Parathyroid adenoma (tissue), 2 donors: ENCODE measurements at regions not wholly inside any gene's neighbourhood (a gene's known extent, or its start where the extent isn't known, plus 50 kb on each side); places are given as distances from the start of the nearest gene placed in this dataset.

Source experiments
- H2AFZ ChIP-seq: fragments of 300-600 bp; sonication (generic); one replicate; pipeline ENCODE4 v1.7.0; 2017; ENCODE audit warnings: antibody characterized with exemption, mild to moderate bottlenecking
- H3K27ac ChIP-seq: fragments of 300-600 bp; sonication (generic); one replicate; pipeline ENCODE4 v1.7.0; 2017
- H3K27me3 ChIP-seq: fragments of 300-600 bp; sonication (generic); one replicate; pipeline ENCODE4 v1.7.0; 2017; ENCODE audit warnings: low read length; ENCODE audit not compliant: control insufficient read depth, insufficient read depth
- H3K36me3 ChIP-seq: fragments of 300-600 bp; sonication (generic); one replicate; pipeline ENCODE4 v1.7.0; 2017; ENCODE audit warnings: low read length; ENCODE audit not compliant: control insufficient read depth, insufficient read depth
- H3K4me1 ChIP-seq: fragments of 300-600 bp; sonication (generic); one replicate; pipeline ENCODE4 v1.7.0; 2017; ENCODE audit warnings: control low read depth
- H3K4me2 ChIP-seq: fragments of 300-600 bp; sonication (generic); one replicate; pipeline ENCODE4 v1.7.0; 2017; ENCODE audit warnings: low read length
- H3K4me3 ChIP-seq: fragments of 300-600 bp; sonication (generic); one replicate; pipeline ENCODE4 v1.7.0; 2017; ENCODE audit warnings: low read depth, low read length
- H3K79me2 ChIP-seq: fragments of 300-600 bp; sonication (generic); one replicate; pipeline ENCODE4 v1.7.0; 2017; ENCODE audit warnings: control low read depth
- H3K9ac ChIP-seq: fragments of 300-600 bp; sonication (generic); one replicate; pipeline ENCODE4 v1.7.0; 2017; ENCODE audit warnings: mild to moderate bottlenecking
- H3K9me3 ChIP-seq: fragments of 300-600 bp; sonication (generic); one replicate; pipeline ENCODE4 v1.7.0; 2017; ENCODE audit warnings: low read length; ENCODE audit not compliant: control insufficient read depth
- CTCF ChIP-seq: fragments of 300-600 bp; sonication (generic); IDR thresholded peaks from one replicate; pipeline ENCODE4 v1.7.0; 2017; ENCODE audit warnings: antibody characterized with exemption, mild to moderate bottlenecking
- donor health status: primary hyperparathyroidism.

GRCh38 chr16:66083171-66083570 is 283.3 kb upstream of the CDH5 start:
- Histone ChIP-seq H3K36me3 (no peaks in the 10 kb centered on the region), H3K9ac (no peak overlapping the region), H2AFZ (peak overlapping the region; percentile 76), H3K79me2 (no peaks in the 10 kb centered on the region), H3K4me2 (no peak overlapping the region), H3K27me3 (no peaks in the 10 kb centered on the region), H3K27ac (peak overlapping the region; percentile 43), H3K9me3 (no peaks in the 10 kb centered on the region), H3K4me1 (peaks cover 12% of the 10 kb centered on the region), H3K4me3 (no peak overlapping the region)
- no peak for TF ChIP-seq CTCF

DNA sequence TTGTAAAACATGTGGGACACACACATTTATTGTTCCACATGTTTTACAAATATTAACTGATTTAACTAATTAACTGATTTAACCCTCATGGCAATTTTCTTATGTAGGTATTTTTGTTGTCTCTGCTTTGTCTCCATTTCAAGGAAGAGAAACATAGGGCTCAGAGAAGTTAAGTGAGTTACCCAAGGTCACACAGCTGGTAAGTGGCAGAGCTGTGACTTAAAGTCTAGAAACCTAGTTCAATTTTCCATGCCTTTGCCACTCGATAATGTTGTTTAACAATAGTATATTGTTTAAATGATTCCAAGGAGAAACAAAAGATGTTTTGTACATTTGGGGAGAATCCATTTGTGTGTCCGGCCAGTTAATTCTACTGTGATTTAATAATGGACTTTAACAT is 284.1 kb upstream of the CDH5 start:
- no peaks in the 10 kb centered on the region for H3K79me2 ChIP-seq
- no peak overlapping the region for H3K4me3 ChIP-seq
- H3K27ac ChIP-seq: no peak overlapping the region
- no peaks in the 10 kb centered on the region for H3K9me3 ChIP-seq
- H3K4me1 ChIP-seq: peaks cover 12% of the 10 kb centered on the region
- TF ChIP-seq CTCF: no peak
- no peak overlapping the region for H3K4me2 ChIP-seq
- no peak overlapping the region for H3K9ac ChIP-seq
- H3K36me3 ChIP-seq: no peaks in the 10 kb centered on the region
- H3K27me3 ChIP-seq: no peaks in the 10 kb centered on the region
- H2AFZ ChIP-seq: no peak overlapping the region

- H3K27ac ChIP-seq: no peak overlapping the region
- no peak overlapping the region for H3K9ac ChIP-seq
- no peaks in the 10 kb centered on the region for H3K27me3 ChIP-seq
- TF ChIP-seq CTCF: no peak
- H3K9me3 ChIP-seq: no peaks in the 10 kb centered on the region
- H2AFZ ChIP-seq: no peak overlapping the region
- H3K79me2 ChIP-seq: no peaks in the 10 kb centered on the region
- H3K4me2 ChIP-seq: no peak overlapping the region
- peaks cover 12% of the 10 kb centered on the region for H3K4me1 ChIP-seq
- H3K36me3 ChIP-seq: no peaks in the 10 kb centered on the region
- no peak overlapping the region for H3K4me3 ChIP-seq
Measured at GRCh38 chr16:66081775-66082366, 284.6 kb upstream of the CDH5 start.

DNA sequence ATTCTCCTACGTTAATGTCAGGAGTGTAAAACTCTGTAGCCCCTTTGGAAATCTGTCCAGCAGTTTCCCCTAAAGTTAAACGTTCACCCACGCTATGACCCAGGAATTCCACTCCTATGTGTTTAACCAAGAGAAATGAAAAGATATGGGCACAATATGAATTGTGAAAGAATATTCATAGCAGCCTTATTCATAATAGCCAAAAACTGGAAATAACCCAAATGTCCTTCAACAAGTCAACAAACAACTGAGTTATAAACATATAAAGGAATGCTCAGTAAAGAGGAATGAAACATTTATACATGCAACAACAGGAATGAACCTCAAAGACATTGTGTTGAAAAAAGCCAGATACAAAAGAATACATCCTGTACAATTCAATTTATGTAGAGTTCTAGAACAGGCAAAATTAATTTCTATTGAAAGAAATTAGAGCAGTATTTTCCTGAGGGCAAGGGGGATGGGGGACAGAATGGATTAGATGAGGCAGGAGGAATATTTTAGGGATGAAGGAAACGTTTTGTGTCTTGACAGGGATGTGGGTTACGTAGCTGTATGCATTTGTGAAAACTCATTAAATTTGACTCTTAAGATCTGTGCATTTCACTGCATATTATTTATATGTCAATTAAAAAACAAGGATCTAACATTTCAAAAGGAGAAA is 286.7 kb upstream of the CDH5 start:
- no peaks in the 10 kb centered on the region for H3K9me3 ChIP-seq
- no peak for TF ChIP-seq CTCF
- H3K4me3 ChIP-seq: no peak overlapping the region
- H3K79me2 ChIP-seq: no peaks in the 10 kb centered on the region
- H3K4me2 ChIP-seq: no peak overlapping the region
- no peak overlapping the region for H3K27ac ChIP-seq
- peaks cover 12% of the 10 kb centered on the region for H3K4me1 ChIP-seq
- no peaks in the 10 kb centered on the region for H3K27me3 ChIP-seq
- no peaks in the 10 kb centered on the region for H3K36me3 ChIP-seq
- no peak overlapping the region for H2AFZ ChIP-seq
- H3K9ac ChIP-seq: no peak overlapping the region
